ENCODE measurements at regions not wholly inside any gene's neighbourhood (a gene's known extent, or its start where the extent isn't known, plus 50 kb on each side); places are given as distances from the start of the nearest gene placed in this dataset.

GRCh38 chr6:49110916-49111315, 352.1 kb downstream of the MMUT start:
- DNase-seq (ENCODE audit: low read depth, low spot score) (no peak), ATAC-seq (no peak)
- H3K36me3 ChIP-seq (ENCODE audit: control insufficient read depth in 1 of 2, insufficient read depth in 2 of 2, low read length in 2 of 2), result no peaks in the 10 kb centered on the region
- no peak overlapping the region for H2AFZ ChIP-seq (ENCODE audit: low read depth, low read length, poor library complexity, severe bottlenecking)
- H3K9me3 ChIP-seq (ENCODE audit: control insufficient read depth in 1 of 2, insufficient read depth in 1 of 2, low read depth in 1 of 2, low read length in 2 of 2), result no peaks in the 10 kb centered on the region
- no peaks in the 10 kb centered on the region for H3K9me2 ChIP-seq (ENCODE audit: insufficient read depth)
- no peaks in the 10 kb centered on the region for H3K79me2 ChIP-seq (ENCODE audit: insufficient read depth, low read length)
- H4K20me1 ChIP-seq (ENCODE audit: insufficient read depth), result no peaks in the 10 kb centered on the region
- no peaks in the 10 kb centered on the region for H3K4me1 ChIP-seq (ENCODE audit: control insufficient read depth in 1 of 2, insufficient read depth in 2 of 2, low read length in 2 of 2)
- ChIA-PET RAD21 (ENCODE audit: low non-redundant PET in 1 of 2, low total read pairs in 2 of 2, uncharacterized antibody in 2 of 2, unreplicated experiment in 2 of 2) (no interaction called here), POLR2A (no interaction called here), CTCF (no interaction called here)
- no peak overlapping the region for H3K27ac ChIP-seq (ENCODE audit: low read depth, low read length)
- TF ChIP-seq CEBPB (IDR thresholded peaks at IDR 0.05; ENCODE audit: low read depth) (no peak), TCF7L2 (IDR thresholded peaks at IDR 0.05; ENCODE audit: borderline replicate concordance, extremely low read depth, insufficient read depth, insufficient read length) (no peak), YY1 (IDR thresholded peaks at IDR 0.05; ENCODE audit: extremely low read depth, insufficient replicate concordance, low read depth, low read length) (no peak), REST (IDR thresholded peaks at IDR 0.05; ENCODE audit: low read depth) (no peak), SP1 (IDR thresholded peaks at IDR 0.05; ENCODE audit: low read depth) (no peak), POLR2A (IDR thresholded peaks at IDR 0.05; ENCODE audit: borderline replicate concordance, extremely low read depth, insufficient read depth, insufficient read length) (no peak), SIN3A (IDR thresholded peaks at IDR 0.05; ENCODE audit: low read depth) (no peak), ELF1 (IDR thresholded peaks at IDR 0.05; ENCODE audit: borderline replicate concordance, low read depth) (no peak), FOSL1 (IDR thresholded peaks at IDR 0.05; ENCODE audit: low read depth) (no peak), POLR2AphosphoS5 (IDR thresholded peaks at IDR 0.05; ENCODE audit: low read depth, low read length) (no peak), EGR1 (IDR thresholded peaks at IDR 0.05; ENCODE audit: low read depth) (no peak), ATF3 (IDR thresholded peaks at IDR 0.05) (no peak), RAD21 (IDR thresholded peaks at IDR 0.05; ENCODE audit: low read depth) (no peak), ZFX (IDR thresholded peaks at IDR 0.05) (no peak), SRF (IDR thresholded peaks at IDR 0.05; ENCODE audit: low read depth) (no peak), CTCF (IDR thresholded peaks at IDR 0.05 in 2 of 3, conservative IDR thresholded peaks at IDR 0.05 in 1 of 3; ENCODE audit: borderline replicate concordance in 1 of 3, insufficient read depth in 1 of 3, low read depth in 2 of 3, low read length in 2 of 3) (no peak)
- no peak overlapping the region for H3K9ac ChIP-seq (ENCODE audit: low read length)
- no peak overlapping the region for H3K4me2 ChIP-seq (ENCODE audit: low read length)
- no peaks in the 10 kb centered on the region for H3K27me3 ChIP-seq (ENCODE audit: insufficient read depth, low read length)
- no TSS peak for BruUV-seq (replicated peaks)
- H3K4me3 ChIP-seq (replicated peaks in 1 of 2; ENCODE audit: low read depth in 1 of 2, low read length in 2 of 2), result no peak overlapping the region
- intact Hi-C loops (cut with micrococcal nuclease), result no loop called here
